ENCODE measurements at regions not wholly inside any gene's neighbourhood (a gene's known extent, or its start where the extent isn't known, plus 50 kb on each side); places are given as distances from the start of the nearest gene placed in this dataset.

GRCh38 chr2:157180359-157180758, 77.1 kb upstream of the GALNT5 start:
- TF ChIP-seq CTCF (IDR thresholded peaks at IDR 0.05) (no peak), POLR2A (IDR thresholded peaks at IDR 0.05) (no peak)

Data from uterus (tissue), 2 donors.